Activated T-helper 17 cell treated with anti-CD3 and anti-CD28 coated beads, Interleukin-2, amount 50 U/mL, for 72 hours (primary cell): ENCODE measurements at regions not wholly inside any gene's neighbourhood (a gene's known extent, or its start where the extent isn't known, plus 50 kb on each side); places are given as distances from the start of the nearest gene placed in this dataset.
"Not testable (repeated sequence)": the region's sequence is repeated elsewhere in the genome, so short reads cannot be mapped to it uniquely, and the experiment has no call there.

Source experiments
- ATAC-seq: fragments of 150-1000 bp; cut with Tn5 transposase; replicated peaks from 2 replicates; pipeline ENCODE4 v1.10.0; 2021; ENCODE audit warnings: mild to moderate bottlenecking, moderate library complexity
- H3K27ac Mint-ChIP-seq: one replicate; pipeline ENCODE4 v1.8.0; 2022; ENCODE audit warnings: mixed read lengths
- H3K27me3 Mint-ChIP-seq: one replicate; pipeline ENCODE4 v1.8.0; 2022; ENCODE audit warnings: mixed read lengths
- H3K36me3 Mint-ChIP-seq: one replicate; pipeline ENCODE4 v1.8.0; 2022; ENCODE audit warnings: low read depth, mild to moderate bottlenecking, mixed read lengths
- H3K4me1 Mint-ChIP-seq: one replicate; pipeline ENCODE4 v1.8.0; 2022; ENCODE audit warnings: mixed read lengths
- H3K4me3 Mint-ChIP-seq: one replicate; pipeline ENCODE4 v1.8.0; 2022; ENCODE audit warnings: mild to moderate bottlenecking, mixed read lengths
- H3K9me3 Mint-ChIP-seq: one replicate; pipeline ENCODE4 v1.8.0; 2022; ENCODE audit warnings: mixed read lengths

DNA sequence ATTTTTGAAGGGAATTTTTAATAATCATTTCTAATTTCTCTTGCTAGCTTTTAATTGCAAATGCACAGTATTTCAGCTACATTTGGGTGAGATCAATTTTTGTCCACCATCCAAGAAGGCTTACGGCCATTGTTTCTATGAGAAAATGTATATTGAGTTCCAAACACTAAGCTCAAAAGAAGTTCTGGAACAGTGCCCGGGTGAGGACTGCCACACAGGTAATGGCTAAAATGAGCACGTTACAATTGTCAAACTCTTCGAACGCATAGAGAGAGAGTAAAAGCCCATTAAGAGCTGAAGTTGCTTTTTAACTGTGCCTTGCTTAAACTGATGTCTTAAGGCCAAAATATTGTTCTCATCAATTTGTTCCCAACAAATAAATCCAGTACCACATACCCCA lies 755.0 kb downstream of the DIAPH3 start:
- peaks cover 4% of the 10 kb centered on the region for H3K27me3 Mint-ChIP-seq
- H3K27ac Mint-ChIP-seq = no peak overlapping the region
- H3K36me3 Mint-ChIP-seq = no peaks in the 10 kb centered on the region
- no peak overlapping the region for H3K4me3 Mint-ChIP-seq
- H3K9me3 Mint-ChIP-seq = peaks cover 34% of the 10 kb centered on the region
- no peaks in the 10 kb centered on the region for H3K4me1 Mint-ChIP-seq
- ATAC-seq = no peak

DNA sequence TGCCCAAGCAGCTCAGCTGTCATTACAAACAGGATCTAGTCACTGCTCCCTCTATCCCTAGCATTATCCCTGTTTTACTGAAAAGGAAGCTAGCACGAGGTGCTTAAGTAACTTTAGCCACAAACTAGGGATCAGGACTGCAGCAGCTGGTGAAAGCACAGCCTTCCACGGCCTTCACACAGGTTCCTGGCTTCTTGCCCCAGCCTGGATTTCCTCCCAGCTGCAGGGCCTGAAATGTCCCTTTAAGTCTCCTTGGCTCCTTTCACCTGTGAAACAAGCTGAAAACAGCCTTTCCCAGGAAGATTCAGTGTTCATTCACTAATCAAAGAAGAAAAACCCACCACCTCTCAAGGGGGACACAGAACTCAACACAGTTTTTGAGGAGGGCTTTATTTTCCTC lies 754.5 kb downstream of the DIAPH3 start:
- no peak for ATAC-seq
- Mint-ChIP-seq H3K36me3 (no peaks in the 10 kb centered on the region), H3K9me3 (peaks cover 29% of the 10 kb centered on the region), H3K27me3 (peaks cover 4% of the 10 kb centered on the region), H3K4me1 (no peaks in the 10 kb centered on the region), H3K4me3 (no peak overlapping the region), H3K27ac (no peak overlapping the region)

DNA sequence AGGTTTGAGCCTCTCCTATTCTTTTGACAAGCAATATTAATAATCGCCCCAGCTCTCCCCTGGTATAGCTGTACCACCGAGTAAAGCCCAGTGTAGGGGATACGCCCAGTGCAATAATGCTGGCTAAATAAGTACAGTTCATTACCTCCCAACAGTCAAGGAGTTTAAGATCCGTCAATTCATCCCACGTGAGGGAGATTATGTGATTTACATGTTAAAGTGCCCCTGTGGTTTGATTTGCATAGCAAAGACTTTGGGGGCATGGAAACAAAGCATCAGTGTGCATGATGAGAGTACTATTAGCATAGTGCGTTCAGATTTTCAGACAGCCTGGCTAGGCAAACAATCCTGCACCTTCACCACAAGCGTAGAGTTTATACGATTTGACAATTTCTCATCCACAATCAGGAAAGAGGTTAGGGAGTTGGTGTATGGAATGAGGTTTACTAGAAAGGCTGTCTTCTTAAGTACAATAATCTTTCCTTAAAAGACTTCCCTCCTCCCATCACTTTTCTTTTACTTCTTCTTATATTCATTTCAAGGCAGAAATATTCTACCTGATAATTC lies 754.0 kb downstream of the DIAPH3 start:
- H3K27me3 Mint-ChIP-seq = peaks cover 4% of the 10 kb centered on the region
- no peak for ATAC-seq
- H3K4me1 Mint-ChIP-seq = no peaks in the 10 kb centered on the region

DNA sequence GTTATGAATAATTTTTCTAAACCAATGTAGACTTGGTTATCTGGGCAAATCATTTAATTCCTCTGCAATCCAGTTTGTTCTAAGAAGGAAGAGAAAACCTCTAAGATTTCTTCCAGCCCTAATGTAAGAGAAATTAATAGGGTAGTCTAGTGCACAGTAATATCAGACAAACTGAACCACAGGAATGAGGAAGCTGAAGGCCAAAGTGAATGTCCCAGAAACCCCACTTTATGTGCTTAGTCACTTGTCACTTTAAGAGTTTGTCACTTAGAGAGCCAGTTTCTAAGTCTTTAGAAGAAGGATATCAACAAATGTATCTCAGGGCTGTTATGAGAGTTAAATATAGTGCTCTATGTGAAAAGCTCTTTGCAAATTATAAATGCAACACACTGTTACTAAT lies 750.6 kb downstream of the DIAPH3 start:
- ATAC-seq = no peak
- Mint-ChIP-seq H3K9me3 (peaks cover 4% of the 10 kb centered on the region), H3K27ac (no peak overlapping the region), H3K36me3 (no peaks in the 10 kb centered on the region), H3K4me1 (no peaks in the 10 kb centered on the region), H3K27me3 (peaks cover 7% of the 10 kb centered on the region), H3K4me3 (no peak overlapping the region)

More for the DNA sequence above, 754.0 kb downstream of the DIAPH3 start:
- Mint-ChIP-seq H3K27ac (no peak overlapping the region), H3K9me3 (peaks cover 27% of the 10 kb centered on the region), H3K4me3 (no peak overlapping the region), H3K36me3 (no peaks in the 10 kb centered on the region)

DNA sequence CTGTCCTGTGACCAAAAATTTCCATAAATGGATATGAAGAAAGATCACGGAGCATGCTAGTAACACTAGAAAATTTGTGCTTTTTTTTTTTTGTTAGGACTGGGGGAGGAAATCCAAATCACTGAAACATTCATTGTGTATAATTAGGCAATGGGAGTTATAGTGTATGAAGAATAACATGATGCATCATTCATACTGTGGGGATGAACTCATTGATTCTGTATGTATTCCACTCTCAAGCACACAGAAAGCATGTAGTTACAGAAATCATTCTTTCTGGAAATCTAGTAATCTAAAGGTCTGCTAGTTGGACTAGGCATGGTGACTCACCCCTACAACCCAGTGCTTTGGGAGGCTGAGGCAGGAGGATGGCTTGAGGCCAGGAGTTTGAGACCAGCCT lies 749.7 kb downstream of the DIAPH3 start:
- ATAC-seq = no peak
- Mint-ChIP-seq H3K36me3 (no peaks in the 10 kb centered on the region), H3K27me3 (peaks cover 7% of the 10 kb centered on the region), H3K27ac (no peak overlapping the region), H3K9me3 (peaks cover 4% of the 10 kb centered on the region), H3K4me3 (no peak overlapping the region), H3K4me1 (no peaks in the 10 kb centered on the region)

DNA sequence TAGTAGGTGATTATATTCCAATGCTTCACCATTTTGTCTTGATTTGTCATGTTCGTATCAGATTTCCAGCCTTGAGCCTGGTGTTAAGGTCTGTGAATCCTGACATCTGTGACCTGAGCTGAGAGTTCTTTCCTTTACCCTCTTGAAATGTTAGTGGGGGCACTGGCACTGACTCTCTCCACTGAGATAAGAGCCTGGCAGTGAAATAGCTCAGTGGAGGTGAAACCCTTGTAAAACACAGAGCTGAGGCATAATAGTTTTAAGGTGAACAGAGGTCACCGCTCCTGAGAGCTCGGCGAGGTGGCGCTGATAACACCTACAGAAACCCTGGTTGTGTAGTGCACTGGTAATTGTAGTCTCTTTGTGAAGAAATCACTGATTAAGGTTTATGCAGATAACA lies 748.2 kb downstream of the DIAPH3 start:
- Mint-ChIP-seq H3K4me3 (no peak overlapping the region), H3K9me3 (peaks cover 4% of the 10 kb centered on the region), H3K27ac (no peak overlapping the region), H3K27me3 (peaks cover 7% of the 10 kb centered on the region), H3K4me1 (no peaks in the 10 kb centered on the region), H3K36me3 (no peaks in the 10 kb centered on the region)
- no peak for ATAC-seq

DNA sequence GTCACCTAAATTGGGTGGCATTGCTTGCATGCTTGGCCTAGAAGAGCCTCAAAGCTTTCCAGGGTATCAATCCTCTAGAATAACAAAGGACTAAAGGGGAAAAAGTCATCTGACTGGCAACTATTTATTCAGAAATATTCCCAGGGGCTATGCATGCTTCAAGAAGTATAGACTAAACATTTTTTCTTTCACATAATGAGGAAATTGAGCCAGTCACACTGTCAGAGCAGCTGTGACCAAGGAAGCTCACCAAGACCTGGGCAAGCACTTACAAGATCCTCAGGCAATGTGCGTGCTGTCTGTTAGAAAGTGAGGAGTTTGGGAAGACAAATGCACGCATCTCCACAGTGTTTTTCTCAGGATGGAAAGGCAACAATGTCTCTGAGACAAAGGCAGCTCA lies 747.2 kb downstream of the DIAPH3 start:
- Mint-ChIP-seq H3K4me1 (no peaks in the 10 kb centered on the region), H3K27me3 (peaks cover 4% of the 10 kb centered on the region), H3K9me3 (no peaks in the 10 kb centered on the region), H3K36me3 (no peaks in the 10 kb centered on the region), H3K27ac (no peak overlapping the region), H3K4me3 (no peak overlapping the region)
- no peak for ATAC-seq

DNA sequence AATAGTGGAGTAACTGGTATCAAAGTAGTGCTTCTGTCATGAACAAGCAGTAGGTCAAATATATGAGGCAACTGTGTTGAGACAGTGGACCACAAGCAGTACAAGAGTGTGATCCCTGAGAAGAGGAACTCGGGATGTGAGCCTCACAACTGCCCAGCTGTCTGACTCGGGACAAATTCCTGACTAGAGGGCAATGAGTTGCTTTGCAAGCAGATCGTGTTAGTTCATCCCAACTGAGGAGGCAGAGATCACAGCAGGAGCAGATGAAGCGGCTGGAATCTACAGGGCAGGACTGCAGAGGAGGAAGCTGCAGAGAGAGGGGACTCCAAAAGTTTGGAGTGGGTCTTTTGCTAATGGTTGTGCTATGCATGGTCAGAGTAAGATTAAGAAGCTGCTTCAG lies 741.1 kb downstream of the DIAPH3 start:
- Mint-ChIP-seq H3K9me3 (no peaks in the 10 kb centered on the region), H3K4me1 (no peaks in the 10 kb centered on the region), H3K27me3 (peaks cover 6% of the 10 kb centered on the region), H3K27ac (no peak overlapping the region), H3K4me3 (no peak overlapping the region), H3K36me3 (no peaks in the 10 kb centered on the region)
- no peak for ATAC-seq

DNA sequence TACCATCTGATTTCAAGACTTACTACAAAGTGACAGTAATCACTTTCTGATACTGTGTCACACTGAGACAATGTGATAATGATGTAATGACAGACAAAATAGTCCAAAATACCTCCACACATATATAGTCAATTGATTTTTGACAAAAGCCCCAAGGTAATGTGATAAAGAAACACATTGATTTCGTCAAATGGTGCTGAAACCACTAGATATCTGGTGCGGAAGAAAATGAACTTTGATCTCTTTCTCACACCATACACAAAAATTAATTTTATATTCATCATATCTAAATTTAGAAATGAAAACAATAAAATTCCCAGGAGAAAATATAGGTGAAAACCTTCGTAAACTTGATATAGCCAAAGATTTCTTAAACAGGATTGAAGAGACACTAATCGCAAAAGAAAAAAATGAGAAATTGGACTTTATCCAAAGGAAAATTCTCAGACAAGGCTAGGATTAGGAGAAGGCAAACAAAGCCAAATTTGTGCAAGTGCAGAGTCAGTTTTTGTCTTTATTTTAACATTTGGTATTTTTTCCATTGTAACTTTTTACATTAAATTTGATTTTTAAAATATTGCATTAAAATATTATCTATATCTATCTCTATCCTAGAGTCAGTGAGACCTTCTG lies 739.9 kb downstream of the DIAPH3 start:
- ATAC-seq = no peak
- H3K27me3 Mint-ChIP-seq = peaks cover 5% of the 10 kb centered on the region
- no peaks in the 10 kb centered on the region for H3K9me3 Mint-ChIP-seq
- no peaks in the 10 kb centered on the region for H3K36me3 Mint-ChIP-seq
- no peak overlapping the region for H3K27ac Mint-ChIP-seq
- H3K4me3 Mint-ChIP-seq = no peak overlapping the region
- no peaks in the 10 kb centered on the region for H3K4me1 Mint-ChIP-seq

DNA sequence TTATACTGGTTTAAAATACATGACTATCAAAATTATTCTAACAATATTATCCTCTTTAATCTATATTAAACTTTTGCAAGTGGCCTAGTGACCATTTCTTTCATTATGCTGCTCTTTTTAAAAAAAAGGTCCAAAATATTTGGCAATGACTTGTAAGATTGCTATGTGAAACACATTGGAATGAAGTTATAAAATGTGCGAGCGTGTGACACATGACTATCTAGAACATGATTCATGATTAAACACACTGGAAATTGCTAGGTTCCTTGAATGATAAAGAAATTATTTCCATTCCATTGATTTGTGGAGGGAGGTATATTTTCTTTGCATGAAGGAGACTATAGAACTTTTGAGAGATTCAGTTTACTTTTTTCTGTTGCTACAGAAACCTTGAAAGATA lies 739.1 kb downstream of the DIAPH3 start:
- Mint-ChIP-seq H3K27me3 (peaks cover 5% of the 10 kb centered on the region), H3K36me3 (no peaks in the 10 kb centered on the region), H3K4me1 (no peaks in the 10 kb centered on the region), H3K9me3 (no peaks in the 10 kb centered on the region), H3K4me3 (no peak overlapping the region), H3K27ac (no peak overlapping the region)
- no peak for ATAC-seq

DNA sequence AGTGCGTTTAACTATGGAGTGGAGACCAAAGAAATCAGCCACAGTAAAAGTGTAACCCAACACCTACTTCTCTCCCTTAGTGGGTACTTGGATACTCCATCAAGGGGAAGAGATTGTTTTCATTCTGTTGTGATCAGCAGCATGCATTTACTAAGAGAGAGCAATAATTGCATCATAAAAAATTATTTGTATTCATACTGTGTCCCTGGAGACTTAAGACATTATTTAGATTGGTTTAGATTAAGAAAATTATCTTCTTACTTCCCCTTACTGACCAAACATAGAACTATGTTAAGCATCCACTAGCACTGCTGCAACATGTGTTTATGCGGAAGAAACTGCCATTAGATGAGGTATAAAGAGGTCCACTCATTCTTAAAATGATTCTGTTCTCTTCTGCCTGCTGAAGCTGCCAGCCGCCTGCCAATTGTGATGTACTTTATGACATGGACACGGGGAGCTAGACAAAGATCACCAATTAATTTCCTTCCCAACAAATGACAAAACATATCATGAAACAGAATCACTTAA lies 738.5 kb downstream of the DIAPH3 start:
- peaks cover 5% of the 10 kb centered on the region for H3K27me3 Mint-ChIP-seq
- no peak for ATAC-seq
- H3K36me3 Mint-ChIP-seq = no peaks in the 10 kb centered on the region
- H3K4me3 Mint-ChIP-seq = no peak overlapping the region
- no peak overlapping the region for H3K27ac Mint-ChIP-seq
- H3K4me1 Mint-ChIP-seq = no peaks in the 10 kb centered on the region
- H3K9me3 Mint-ChIP-seq = no peaks in the 10 kb centered on the region

DNA sequence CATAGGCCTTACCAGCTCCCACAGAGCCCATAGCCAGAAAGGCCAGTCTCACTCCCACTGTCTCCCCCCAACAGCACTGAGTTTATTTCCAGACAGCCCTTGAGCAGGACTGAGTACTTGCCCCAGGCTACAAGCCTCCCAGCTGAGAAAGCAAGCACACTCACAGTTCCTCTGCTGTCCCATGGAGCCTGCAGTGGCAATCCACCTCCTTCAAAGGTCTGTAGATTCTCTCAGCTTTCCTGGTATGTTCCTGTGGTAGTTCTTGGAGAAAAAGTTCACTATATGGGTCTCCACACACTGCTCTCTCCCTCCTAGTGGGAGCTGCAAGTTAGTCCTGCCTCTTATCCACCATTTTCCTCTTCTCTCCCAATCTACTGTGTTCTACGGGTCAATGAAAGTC lies 728.7 kb downstream of the DIAPH3 start:
- no peak for ATAC-seq
- H3K9me3 Mint-ChIP-seq = peaks cover 33% of the 10 kb centered on the region
- peaks cover 4% of the 10 kb centered on the region for H3K4me1 Mint-ChIP-seq
- no peak overlapping the region for H3K4me3 Mint-ChIP-seq
- H3K27ac Mint-ChIP-seq = no peak overlapping the region
- no peaks in the 10 kb centered on the region for H3K36me3 Mint-ChIP-seq
- H3K27me3 Mint-ChIP-seq = peaks cover 12% of the 10 kb centered on the region

DNA sequence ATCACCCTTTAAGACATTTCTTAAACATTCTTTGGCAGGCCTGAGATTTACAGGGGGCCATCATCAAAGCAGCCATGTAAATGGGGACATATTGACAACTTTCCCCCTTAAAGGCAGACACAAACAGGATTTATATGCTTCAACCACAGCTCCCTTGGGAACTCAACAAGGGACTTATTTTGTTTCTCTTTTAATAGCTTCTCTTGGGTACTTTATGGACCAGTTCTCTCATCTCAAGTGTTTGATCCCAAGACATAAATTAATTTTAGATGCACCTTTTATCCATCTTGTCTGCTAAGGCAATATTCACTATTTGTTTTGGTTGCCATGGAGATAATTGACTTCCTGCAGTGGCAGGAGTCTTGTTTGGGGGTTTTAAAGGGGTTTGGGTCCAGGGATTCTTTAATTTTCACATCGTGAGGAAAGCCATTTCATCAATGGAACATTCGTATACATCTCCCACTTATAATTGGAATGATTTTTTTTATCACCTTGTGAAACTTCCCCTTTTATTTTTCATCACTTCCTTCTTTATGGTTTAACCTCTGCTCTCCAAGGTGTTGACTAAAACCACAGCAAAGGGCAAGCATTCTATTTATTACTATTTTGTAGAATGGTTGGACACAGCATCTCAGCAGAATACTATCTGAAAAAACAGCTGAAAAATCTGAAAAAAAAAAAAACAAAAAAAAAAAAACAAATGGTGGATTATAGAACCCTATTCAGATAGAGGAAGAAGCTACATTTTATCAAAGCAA lies 726.0 kb downstream of the DIAPH3 start:
- no peaks in the 10 kb centered on the region for H3K36me3 Mint-ChIP-seq
- H3K4me1 Mint-ChIP-seq = peaks cover 9% of the 10 kb centered on the region
- H3K27me3 Mint-ChIP-seq = peaks cover 21% of the 10 kb centered on the region
- H3K4me3 Mint-ChIP-seq = no peak overlapping the region
- H3K27ac Mint-ChIP-seq = no peak overlapping the region
- no peak for ATAC-seq
- peaks cover 23% of the 10 kb centered on the region for H3K9me3 Mint-ChIP-seq

DNA sequence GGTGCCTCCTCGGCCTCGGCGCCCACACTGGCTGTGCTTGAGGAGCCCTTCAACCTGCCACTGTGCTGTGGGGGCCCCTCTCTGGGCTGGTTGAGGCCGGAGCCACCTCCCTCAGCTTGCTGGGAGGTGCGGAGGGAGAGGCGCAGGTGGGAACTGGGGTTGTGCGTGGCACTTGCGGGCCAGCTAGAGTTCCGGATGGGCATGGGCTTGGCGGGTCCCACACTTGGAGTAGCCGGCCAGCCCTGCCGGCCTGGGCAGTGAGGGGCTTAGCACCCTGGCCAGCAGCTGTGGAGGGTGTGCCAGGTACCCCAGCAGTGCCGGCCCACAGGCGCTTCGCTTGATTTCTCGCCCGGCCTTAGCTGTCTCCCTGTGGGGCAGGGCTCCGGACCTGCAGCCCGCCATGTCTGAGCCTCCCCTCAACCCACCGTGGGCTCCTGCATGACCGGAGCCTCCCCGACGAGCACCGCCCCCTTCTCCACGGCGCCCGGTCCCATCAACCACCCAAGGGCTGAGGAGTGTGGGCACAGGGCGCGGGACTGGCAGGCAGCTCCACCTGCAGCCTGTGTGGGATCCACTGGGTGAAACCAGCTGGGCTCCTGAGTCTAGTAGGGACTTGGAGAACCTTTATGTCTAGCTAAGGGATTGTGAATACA lies 723.8 kb downstream of the DIAPH3 start:
- H3K4me1 Mint-ChIP-seq = peaks cover 9% of the 10 kb centered on the region
- no peak overlapping the region for H3K27ac Mint-ChIP-seq
- H3K36me3 Mint-ChIP-seq = no peaks in the 10 kb centered on the region
- peaks cover 9% of the 10 kb centered on the region for H3K9me3 Mint-ChIP-seq
- ATAC-seq = no peak
- no peak overlapping the region for H3K4me3 Mint-ChIP-seq
- peaks cover 21% of the 10 kb centered on the region for H3K27me3 Mint-ChIP-seq

DNA sequence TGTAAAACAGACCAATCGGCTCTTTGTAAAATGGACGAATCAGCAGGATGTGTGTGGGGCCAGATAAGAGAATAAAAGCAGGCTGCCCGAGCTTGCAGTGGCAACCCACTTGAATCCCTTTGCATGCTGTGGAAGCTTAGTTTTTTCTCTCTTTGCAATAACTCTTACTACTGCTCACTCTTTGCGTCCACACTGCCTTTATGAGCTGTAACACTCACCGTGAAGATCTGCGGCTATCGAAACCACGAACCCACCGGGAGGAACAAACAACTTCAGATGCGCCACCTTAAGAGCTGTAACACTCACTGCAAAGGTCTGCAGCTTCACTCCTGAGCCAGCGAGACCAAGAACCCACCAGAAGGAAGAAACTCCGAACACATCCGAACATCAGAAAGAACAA lies 722.7 kb downstream of the DIAPH3 start:
- Mint-ChIP-seq H3K4me3 (peak overlapping the region; percentile 33), H3K27me3 (peaks cover 21% of the 10 kb centered on the region)
- not testable (repeated sequence) for H3K27ac Mint-ChIP-seq, H3K36me3 Mint-ChIP-seq, H3K9me3 Mint-ChIP-seq, H3K4me1 Mint-ChIP-seq, ATAC-seq
